Stimulated activated CD4-positive, alpha-beta T cell treated with anti-CD3 and anti-CD28 coated beads, Interleukin-15, amount 100 ng/mL, for 24 hours (primary cell): ENCODE measurements at regions not wholly inside any gene's neighbourhood (a gene's known extent, or its start where the extent isn't known, plus 50 kb on each side); places are given as distances from the start of the nearest gene placed in this dataset.
"Not testable (repeated sequence)": the region's sequence is repeated elsewhere in the genome, so short reads cannot be mapped to it uniquely, and the experiment has no call there.

Experiments used
- DNase-seq: peaks from one replicate; pipeline ENCODE4 v3.0.0-alpha.2; 2020

DNA sequence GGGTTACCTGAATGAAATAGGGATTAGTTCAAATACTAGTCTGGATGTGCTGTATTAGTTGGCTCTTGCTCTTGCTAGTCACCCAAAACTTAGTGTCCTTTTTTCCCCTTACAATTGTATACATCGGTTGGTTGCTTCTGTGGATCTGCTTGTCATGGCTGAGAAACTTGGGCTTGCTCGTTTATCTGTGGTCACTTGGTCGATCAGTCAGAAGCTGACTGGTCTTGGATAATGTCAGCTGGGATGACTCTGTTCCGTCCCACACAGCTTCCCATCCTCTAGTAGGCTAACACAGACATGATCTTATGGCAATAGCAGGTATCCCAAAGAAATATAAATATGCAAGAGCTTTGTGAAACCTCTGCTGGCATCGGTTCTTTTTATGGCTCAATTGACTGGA lies 807.4 kb downstream of the MAT2B start:
- no peak for DNase-seq

GRCh38 chr5:164317676-164318075 lies 812.3 kb downstream of the MAT2B start:
- DNase-seq, result no peak

DNA sequence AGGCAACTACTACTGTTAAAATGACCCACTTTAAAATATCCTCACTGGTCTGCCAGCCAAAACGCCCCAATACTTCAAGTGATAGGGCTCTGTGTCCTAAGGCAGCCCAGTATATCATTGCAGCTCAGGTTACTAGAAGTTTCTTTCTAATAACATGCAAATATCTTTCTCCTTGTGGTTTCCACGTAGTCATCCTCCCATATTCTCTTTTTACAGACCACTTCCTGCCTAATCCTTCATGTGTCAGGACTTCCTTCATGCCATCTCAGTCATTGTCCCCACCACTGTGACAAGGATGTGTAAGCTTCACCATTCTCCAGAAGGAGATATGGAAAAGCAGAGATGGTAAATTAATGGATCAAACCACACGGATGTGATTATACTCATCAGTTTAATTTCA lies 813.7 kb downstream of the MAT2B start:
- no peak for DNase-seq

GRCh38 chr5:164324239-164324638 lies 818.8 kb downstream of the MAT2B start:
- DNase-seq, result no peak

- DNase-seq, result no peak
Measured at GRCh38 chr5:164326219-164326618, 820.8 kb downstream of the MAT2B start.

- not testable (repeated sequence) for DNase-seq
Measured at GRCh38 chr5:164327166-164327565, 821.7 kb downstream of the MAT2B start.

GRCh38 chr5:164332349-164333196 lies 827.2 kb downstream of the MAT2B start:
- no peak for DNase-seq

DNA sequence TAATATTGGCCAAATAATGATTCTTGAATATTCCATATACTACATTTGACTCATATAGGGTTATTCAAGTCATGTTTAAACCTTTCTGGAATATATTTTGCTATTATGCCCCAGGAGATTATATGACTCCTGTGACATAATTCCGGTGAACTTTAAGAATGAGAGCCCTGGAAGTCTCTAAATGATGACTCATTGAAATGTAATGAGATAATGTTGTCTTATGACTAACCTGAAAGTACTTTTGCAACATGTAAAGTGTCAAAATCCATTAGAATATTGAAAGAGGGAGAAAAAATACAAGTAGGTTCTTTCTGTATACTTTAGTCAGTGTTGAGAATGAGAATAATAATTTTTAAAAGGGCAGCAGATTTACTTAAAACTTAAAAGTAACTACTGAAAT lies 830.4 kb downstream of the MAT2B start:
- DNase-seq, result no peak

GRCh38 chr5:164336276-164336675 lies 830.9 kb downstream of the MAT2B start:
- no peak for DNase-seq

GRCh38 chr5:164336906-164337305 lies 831.5 kb downstream of the MAT2B start:
- no peak for DNase-seq

GRCh38 chr5:164341056-164341619 lies 835.7 kb downstream of the MAT2B start:
- no peak for DNase-seq

DNA sequence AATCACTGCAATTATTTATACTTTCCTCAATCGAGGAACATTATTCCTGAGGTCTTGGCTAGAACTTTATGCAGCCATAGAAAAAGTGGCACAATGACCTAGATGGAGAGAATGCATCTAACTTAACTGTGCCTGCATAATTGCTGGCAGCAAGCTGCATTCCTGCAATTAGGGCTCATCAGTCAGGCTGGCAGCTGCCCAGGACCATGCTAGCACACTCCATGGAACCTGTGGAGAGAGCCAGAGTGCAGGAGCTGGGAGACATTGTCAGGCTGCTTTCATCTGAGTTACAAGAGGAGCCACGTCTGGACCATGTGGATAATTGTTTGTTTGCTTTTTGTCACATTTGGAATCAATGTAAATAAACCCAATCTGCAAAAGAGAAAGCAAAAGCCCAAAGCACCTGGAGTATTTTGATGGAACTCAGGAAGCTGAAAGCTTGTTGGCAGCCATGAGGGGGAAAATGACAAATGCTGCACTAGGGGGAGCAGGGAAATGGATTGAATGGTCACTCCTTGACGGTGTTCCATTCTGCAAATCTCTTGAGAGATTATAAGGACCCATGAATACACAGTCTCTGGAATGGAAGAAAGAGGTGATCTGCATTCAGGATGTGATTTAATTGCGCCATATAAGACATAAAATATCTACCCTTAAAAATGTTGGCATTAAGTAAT lies 839.9 kb downstream of the MAT2B start:
- no peak for DNase-seq

GRCh38 chr5:164345853-164346252 lies 840.4 kb downstream of the MAT2B start:
- no peak for DNase-seq

GRCh38 chr5:164346785-164347630 lies 841.6 kb downstream of the MAT2B start:
- DNase-seq, result no peak

DNA sequence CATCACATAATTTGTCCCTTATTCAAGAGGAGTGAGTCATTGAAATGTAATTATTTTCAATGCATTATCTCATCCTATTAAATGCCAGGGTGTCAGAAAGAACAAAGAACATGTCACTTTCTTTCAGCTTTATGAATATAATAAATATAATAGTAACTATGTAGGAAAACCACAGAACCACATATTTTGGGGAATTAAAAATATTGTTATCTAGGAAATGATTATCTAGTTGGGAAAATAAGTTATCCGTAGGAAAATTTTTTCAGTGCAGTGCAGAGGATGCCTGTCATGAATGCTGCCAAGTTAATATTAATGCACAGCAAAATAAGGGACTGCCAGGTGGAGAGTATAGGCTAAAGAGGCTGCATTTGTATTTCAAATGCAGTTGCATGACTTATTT lies 844.8 kb downstream of the MAT2B start:
- no peak for DNase-seq

GRCh38 chr5:164351245-164351834 lies 845.9 kb downstream of the MAT2B start:
- DNase-seq, result no peak

GRCh38 chr5:164352695-164353094 lies 847.3 kb downstream of the MAT2B start:
- no peak for DNase-seq

- no peak for DNase-seq
Measured at GRCh38 chr5:164353155-164353554, 847.7 kb downstream of the MAT2B start.

GRCh38 chr5:164354139-164354751 lies 848.8 kb downstream of the MAT2B start:
- DNase-seq, result no peak

GRCh38 chr5:164355267-164355830 lies 849.9 kb downstream of the MAT2B start:
- DNase-seq, result no peak

DNA sequence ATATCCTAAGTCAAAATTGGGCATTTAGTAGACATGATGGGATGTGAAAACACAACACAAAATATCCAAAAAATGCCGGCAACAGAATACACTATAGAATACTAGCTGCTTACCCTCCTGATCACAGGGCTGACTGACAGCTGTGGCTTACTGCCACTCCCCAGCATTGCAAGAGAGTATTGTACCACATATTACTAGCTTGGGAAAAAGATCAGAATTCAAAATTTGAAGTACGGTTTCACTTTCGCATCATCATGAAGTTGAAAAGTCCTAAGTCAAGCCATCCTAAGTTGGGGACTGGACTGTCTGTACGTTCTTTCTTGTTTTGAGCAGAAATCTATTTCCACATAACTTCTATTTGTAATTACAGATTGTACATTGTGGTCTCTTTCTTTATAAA lies 851.4 kb downstream of the MAT2B start:
- no peak for DNase-seq
